GM12864 (cell line): ENCODE measurements at regions not wholly inside any gene's neighbourhood (a gene's known extent, or its start where the extent isn't known, plus 50 kb on each side); places are given as distances from the start of the nearest gene placed in this dataset.

Experiments used
- DNase-seq: peaks from one replicate; pipeline ENCODE4 v3.0.0-alpha.2; 2011; ENCODE audit warnings: low read depth
- H3K4me3 ChIP-seq: 2 replicates; pipeline ENCODE4 v1.5.1; 2011; ENCODE audit warnings: mild to moderate bottlenecking, low read depth, low read length, control low read depth
- CTCF ChIP-seq: IDR thresholded peaks from 2 replicates; pipeline ENCODE4 v1.5.1; 2011; ENCODE audit warnings: low read depth, mild to moderate bottlenecking, moderate library complexity, low read length, control low read depth, inconsistent platforms; ENCODE audit errors: missing control alignments

DNA sequence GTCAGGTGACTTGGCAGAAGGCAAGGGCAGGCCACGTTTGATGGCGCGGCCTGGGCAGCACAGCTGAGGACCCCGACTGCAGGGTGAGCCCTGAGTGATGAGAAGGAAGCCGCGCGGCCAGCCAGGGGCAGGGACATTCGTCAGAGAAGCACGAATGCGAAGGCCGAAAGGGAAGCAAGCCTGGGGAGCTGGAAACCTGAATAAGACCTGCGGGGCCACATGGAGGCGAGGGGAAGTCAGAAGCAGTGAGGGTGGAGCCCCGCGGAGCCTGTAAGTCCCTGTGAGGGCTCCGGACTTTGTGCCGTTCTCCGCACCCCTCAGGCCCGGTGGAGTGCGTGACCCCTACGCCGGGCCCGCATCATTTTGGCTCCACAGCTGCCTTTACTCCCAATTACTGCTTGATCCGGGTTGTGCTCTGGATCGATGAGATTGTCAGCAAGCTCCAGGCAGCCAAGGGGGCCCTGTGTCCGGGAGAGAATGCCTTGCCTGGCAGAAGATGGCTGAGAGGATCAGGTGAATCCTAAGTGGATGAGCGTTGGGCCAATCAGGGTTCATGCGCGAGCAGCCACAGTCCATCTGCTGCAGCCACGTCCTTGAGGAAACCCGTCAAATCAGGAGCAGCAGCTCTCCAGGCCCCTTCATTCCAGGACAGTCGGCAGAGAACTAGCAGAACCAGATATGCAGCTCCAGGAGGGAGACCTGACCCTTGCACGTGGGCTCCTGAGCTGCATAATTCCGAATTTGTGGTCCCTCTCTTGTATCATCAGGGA, 293.3 kb upstream of the SHH start:
- no peak overlapping the region for H3K4me3 ChIP-seq
- TF ChIP-seq CTCF: no peak
- DNase-seq: no peak

DNA sequence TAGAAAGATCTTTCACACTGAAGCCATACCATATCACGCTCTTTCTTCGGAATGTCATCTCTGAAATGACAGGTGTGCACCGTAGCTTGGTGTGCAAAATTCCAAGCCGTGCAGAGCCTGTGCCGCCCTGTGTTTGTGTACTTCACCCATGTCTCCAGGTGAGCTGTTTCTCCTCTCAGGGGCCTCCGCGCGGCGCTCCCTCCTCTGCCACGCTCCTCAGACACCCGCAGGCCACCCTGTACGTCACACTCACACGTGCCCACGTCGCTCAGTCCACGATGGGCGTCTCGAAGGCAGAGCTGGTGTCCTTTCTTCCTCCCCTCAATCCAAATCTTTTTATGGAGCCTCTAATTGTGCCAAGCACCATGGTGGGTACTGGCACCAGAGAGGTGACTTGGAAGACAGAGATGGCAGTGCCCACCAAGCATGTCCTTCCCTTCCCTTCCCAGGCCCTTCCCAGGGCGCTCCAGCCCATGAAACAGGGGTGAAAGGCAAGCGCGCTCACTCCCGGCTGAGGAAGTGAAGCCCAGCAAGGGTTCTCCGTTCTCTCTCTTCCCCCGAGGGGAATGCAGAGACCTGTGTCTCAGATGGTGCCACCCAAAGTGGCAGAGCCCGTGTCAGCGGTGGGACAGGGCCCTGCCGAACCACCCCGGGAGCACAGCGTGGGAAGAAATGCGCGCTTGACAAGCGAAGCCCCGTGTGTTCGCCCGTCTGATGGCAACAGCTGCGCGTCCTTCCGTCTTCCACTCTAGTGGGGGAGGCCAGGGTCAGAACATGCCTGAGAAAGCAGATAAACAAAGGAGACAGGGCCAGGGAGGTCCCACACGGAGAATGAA, 292.5 kb upstream of the SHH start:
- H3K4me3 ChIP-seq: no peak overlapping the region
- TF ChIP-seq CTCF: no peak
- DNase-seq: no peak

- DNase-seq: no peak
- no peak overlapping the region for H3K4me3 ChIP-seq
- TF ChIP-seq CTCF: no peak
Observed at GRCh38 chr7:156102267-156102666, 290.0 kb upstream of the SHH start.

- no peak overlapping the region for H3K4me3 ChIP-seq
- no peak for DNase-seq
- no peak for TF ChIP-seq CTCF
Observed at GRCh38 chr7:156101355-156101754, 289.1 kb upstream of the SHH start.

DNA sequence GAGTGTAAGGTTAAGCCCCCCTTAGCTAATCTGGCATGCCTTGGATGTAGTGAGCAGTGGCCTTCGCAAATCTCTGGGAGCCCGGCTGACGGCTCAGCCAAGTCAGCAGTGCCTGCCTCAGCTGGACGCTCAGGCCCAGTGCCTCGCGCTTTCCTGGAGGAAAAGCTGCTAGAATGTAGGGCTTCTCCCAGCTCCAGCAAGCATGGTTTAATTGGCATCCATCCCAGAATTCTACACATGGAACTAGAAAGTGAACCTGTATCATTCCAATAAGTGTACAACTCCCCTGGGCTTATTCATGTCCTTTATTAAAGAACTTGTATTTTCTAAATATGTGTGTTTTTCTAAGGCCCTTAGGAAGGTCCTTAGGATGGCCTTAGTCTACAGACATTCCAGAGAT, 287.8 kb upstream of the SHH start:
- no peak for DNase-seq
- no peak overlapping the region for H3K4me3 ChIP-seq
- TF ChIP-seq CTCF: no peak

DNA sequence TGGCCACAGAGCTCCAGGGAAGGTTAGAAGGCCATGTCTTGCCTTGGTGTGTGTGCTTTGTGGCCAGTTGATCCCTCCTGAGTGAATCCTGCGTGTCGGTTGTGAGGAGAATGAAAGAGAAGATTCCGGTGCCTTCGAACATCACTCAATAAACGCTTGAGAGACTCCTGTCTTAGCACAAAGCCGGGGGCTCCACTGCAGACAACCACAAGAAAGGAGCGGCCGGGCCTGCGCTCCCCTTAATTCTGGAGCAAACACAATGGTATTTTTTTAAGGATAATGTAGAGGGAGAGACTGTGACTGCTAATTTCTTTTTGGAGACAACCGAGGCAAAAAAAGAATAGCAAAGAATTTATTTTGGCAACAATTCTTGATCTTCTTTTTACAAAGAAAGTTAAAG, 286.8 kb upstream of the SHH start:
- no peak for TF ChIP-seq CTCF

More for the DNA sequence above, 286.8 kb upstream of the SHH start:
- H3K4me3 ChIP-seq: no peak overlapping the region
- DNase-seq: no peak
